Upper lobe of left lung (tissue), 6 donors: ENCODE measurements at regions not wholly inside any gene's neighbourhood (a gene's known extent, or its start where the extent isn't known, plus 50 kb on each side); places are given as distances from the start of the nearest gene placed in this dataset.

ENCODE experiments used
- ATAC-seq, 2 donors: fragments of 200-7000 bp; cut with Tn5 transposase; one replicate each; pipeline ENCODE4 v1.9.1; 2022; ENCODE audit warnings: mild to moderate bottlenecking in 2 of 2, moderate library complexity in 2 of 2; ENCODE audit not compliant: low FRiP score in 2 of 2
- DNase-seq, 2 donors: peaks; one replicate each; pipeline ENCODE4 v3.0.0-alpha.2; 2019 to 2020
- H3K27ac ChIP-seq, 4 donors: fragments of 200-600 bp; sonication (generic); one replicate each; pipeline ENCODE4 v1.5.1; 2016 to 2019
- H3K27me3 ChIP-seq, 4 donors: fragments of 200-600 bp; sonication (generic); one replicate each; pipeline ENCODE4 v1.5.1; 2017 to 2019
- H3K36me3 ChIP-seq, 4 donors: fragments of 200-600 bp; sonication (generic); one replicate each; pipeline ENCODE4 v1.5.1; 2016 to 2019
- H3K4me1 ChIP-seq, 4 donors: fragments of 200-600 bp; sonication (generic); one replicate each; pipeline ENCODE4 v1.5.1; 2018 to 2019
- H3K4me3 ChIP-seq, 4 donors: fragments of 200-600 bp; sonication (generic); one replicate each; pipeline ENCODE4 v1.5.1; 2017 to 2019; ENCODE audit warnings: mild to moderate bottlenecking in 2 of 4, moderate library complexity in 1 of 4
- H3K9me3 ChIP-seq, 4 donors: fragments of 200-600 bp; sonication (generic); one replicate each; pipeline ENCODE4 v1.5.1; 2018 to 2019
- CTCF ChIP-seq, 6 experiments: fragments of 450-650 bp in 4 of 6; fragments of 200-600 bp in 2 of 6; sonication (generic) in 2 of 6; IDR thresholded peaks; one replicate each; pipeline ENCODE4 v1.5.1; 2016 to 2019; ENCODE audit warnings: antibody characterized with exemption in 6 of 6
- EP300 ChIP-seq, 4 donors: sonication (generic); formaldehyde crosslinking; IDR thresholded peaks; one replicate each; pipeline ENCODE4 v1.5.1; 2017; ENCODE audit warnings: antibody characterized with exemption in 4 of 4, control low read depth in 2 of 4
- POLR2A ChIP-seq, 4 donors: fragments of 450-650 bp; IDR thresholded peaks; one replicate each; pipeline ENCODE4 v1.5.1; 2016 to 2017; ENCODE audit warnings: antibody characterized with exemption in 4 of 4, mild to moderate bottlenecking in 2 of 4
- POLR2AphosphoS5 ChIP-seq, 2 donors: sonication (generic); formaldehyde crosslinking; IDR thresholded peaks; one replicate each; pipeline ENCODE4 v1.5.1; 2017; ENCODE audit warnings: antibody characterized with exemption in 2 of 2
- WGBS, 2 donors: methylation state at CpG; one replicate each; pipeline ENCODE4 v1.1.5; 2017 to 2018; 5-methylcytosine and 5-hydroxymethylcytosine counted together
- donor health status: DM: no; HTN: no; CAD: no; lungs with moderate emphysema.
- donor health status: DM: no; HTN: yes; CAD: no; lungs with severe emphysema.

- no peaks in the 10 kb centered on the region for H3K27me3 ChIP-seq
- no peaks in the 10 kb centered on the region for H3K9me3 ChIP-seq
- TF ChIP-seq POLR2AphosphoS5 (IDR thresholded peaks at IDR 0.05), result no peak
- no peak for TF ChIP-seq EP300 (IDR thresholded peaks at IDR 0.05)
- no peak for TF ChIP-seq CTCF (IDR thresholded peaks at IDR 0.05)
- no peak for TF ChIP-seq POLR2A (IDR thresholded peaks at IDR 0.05)
- 46 to 47% methylated on average over 2 of the region's 2 CpGs for WGBS, 2 donors
- DNase-seq (no peak), ATAC-seq (no peak)
- no peaks in the 10 kb centered on the region for H3K36me3 ChIP-seq
- no peak overlapping the region for H3K27ac ChIP-seq
- H3K4me3 ChIP-seq, result no peak overlapping the region
- H3K4me1 ChIP-seq, result no peaks in the 10 kb centered on the region
Observed at GRCh38 chr7:145543242-145543641, 573.4 kb upstream of the CNTNAP2 start.

- no peaks in the 10 kb centered on the region for H3K36me3 ChIP-seq
- WGBS, 2 donors, result 34 to 39% methylated on average over 2 of the region's 2 CpGs
- H3K4me1 ChIP-seq, result no peaks in the 10 kb centered on the region
- DNase-seq (no peak), ATAC-seq (no peak)
- no peaks in the 10 kb centered on the region for H3K9me3 ChIP-seq
- H3K27me3 ChIP-seq, result no peaks in the 10 kb centered on the region
- TF ChIP-seq CTCF (IDR thresholded peaks at IDR 0.05) (no peak), POLR2A (IDR thresholded peaks at IDR 0.05) (no peak), POLR2AphosphoS5 (IDR thresholded peaks at IDR 0.05) (no peak), EP300 (IDR thresholded peaks at IDR 0.05) (no peak)
- no peak overlapping the region for H3K27ac ChIP-seq
- H3K4me3 ChIP-seq, result no peak overlapping the region
Observed at GRCh38 chr7:145539910-145540309, 576.7 kb upstream of the CNTNAP2 start.

GRCh38 chr7:145534301-145534700 is 582.3 kb upstream of the CNTNAP2 start:
- 77 to 100% methylated on average over 1 of the region's 1 CpG for WGBS, 2 donors
- H3K9me3 ChIP-seq, result no peaks in the 10 kb centered on the region
- H3K27me3 ChIP-seq, result no peaks in the 10 kb centered on the region
- no peak overlapping the region for H3K27ac ChIP-seq
- H3K4me1 ChIP-seq, result no peaks in the 10 kb centered on the region
- ATAC-seq (no peak), DNase-seq (no peak)
- H3K4me3 ChIP-seq, result no peak overlapping the region
- no peak for TF ChIP-seq POLR2AphosphoS5 (IDR thresholded peaks at IDR 0.05)
- TF ChIP-seq CTCF (IDR thresholded peaks at IDR 0.05), result no peak
- H3K36me3 ChIP-seq, result no peaks in the 10 kb centered on the region

- no peak for ATAC-seq
- 63 to 71% methylated on average over 3 of the region's 3 CpGs for WGBS, 2 donors
- no peaks in the 10 kb centered on the region for H3K9me3 ChIP-seq
Observed at GRCh38 chr7:145520284-145520683, 596.3 kb upstream of the CNTNAP2 start.

More at GRCh38 chr7:145520284-145520683, 596.3 kb upstream of the CNTNAP2 start:
- Histone ChIP-seq H3K4me1 (no peaks in the 10 kb centered on the region), H3K27me3 (no peaks in the 10 kb centered on the region), H3K27ac (no peak overlapping the region), H3K36me3 (no peaks in the 10 kb centered on the region), H3K4me3 (no peak overlapping the region)
- TF ChIP-seq EP300 (IDR thresholded peaks at IDR 0.05) (no peak), POLR2AphosphoS5 (IDR thresholded peaks at IDR 0.05) (no peak), POLR2A (IDR thresholded peaks at IDR 0.05) (no peak), CTCF (IDR thresholded peaks at IDR 0.05) (no peak)
- DNase-seq, result no peak
